HG03139 (cell line): ENCODE measurements at regions not wholly inside any gene's neighbourhood (a gene's known extent, or its start where the extent isn't known, plus 50 kb on each side); places are given as distances from the start of the nearest gene placed in this dataset.

ENCODE experiments used
- ATAC-seq: cut with Tn5 transposase; IDR thresholded peaks from one replicate; pipeline ENCODE4 v1.9.1; 2021; ENCODE audit not compliant: unreplicated experiment

- ATAC-seq, result no peak
Observed at GRCh38 chr4:84441758-84442377, 57.2 kb downstream of the NKX6-1 start.

- no peak for ATAC-seq
Observed at GRCh38 chr4:84439996-84440395, 59.1 kb downstream of the NKX6-1 start.

GRCh38 chr4:84436812-84437211, 62.3 kb downstream of the NKX6-1 start:
- ATAC-seq, result no peak

- no peak for ATAC-seq
Observed at GRCh38 chr4:84434344-84434743, 64.7 kb downstream of the NKX6-1 start.

- no peak for ATAC-seq
Observed at GRCh38 chr4:84433633-84434222, 65.4 kb downstream of the NKX6-1 start.

- ATAC-seq, result no peak
Observed at GRCh38 chr4:84432713-84433112, 66.4 kb downstream of the NKX6-1 start.

GRCh38 chr4:84420608-84421007, 78.5 kb downstream of the NKX6-1 start:
- ATAC-seq, result no peak

GRCh38 chr4:84419201-84419600, 79.9 kb downstream of the NKX6-1 start:
- no peak for ATAC-seq

- no peak for ATAC-seq
Observed at GRCh38 chr4:84417997-84418709, 80.9 kb downstream of the NKX6-1 start.

- no peak for ATAC-seq
Observed at GRCh38 chr4:84413976-84414375, 85.1 kb downstream of the NKX6-1 start.

- no peak for ATAC-seq
Observed at GRCh38 chr4:84413480-84413879, 85.6 kb downstream of the NKX6-1 start.

- ATAC-seq, result no peak
Observed at GRCh38 chr4:84412062-84412461, 87.0 kb downstream of the NKX6-1 start.

- no peak for ATAC-seq
Observed at GRCh38 chr4:84407554-84408407, 91.3 kb downstream of the NKX6-1 start.

GRCh38 chr4:84403656-84404055, 95.4 kb downstream of the NKX6-1 start:
- ATAC-seq, result no peak

GRCh38 chr4:84401701-84402306, 97.3 kb downstream of the NKX6-1 start:
- no peak for ATAC-seq

- no peak for ATAC-seq
Observed at GRCh38 chr4:84394386-84394785, 104.7 kb downstream of the NKX6-1 start.

GRCh38 chr4:84392951-84393590, 106.0 kb downstream of the NKX6-1 start:
- ATAC-seq, result no peak

GRCh38 chr4:84389406-84389805, 109.7 kb downstream of the NKX6-1 start:
- ATAC-seq, result no peak

GRCh38 chr4:84385203-84385602, 113.9 kb downstream of the NKX6-1 start:
- no peak for ATAC-seq

GRCh38 chr4:84384801-84385200, 114.3 kb downstream of the NKX6-1 start:
- no peak for ATAC-seq

- no peak for ATAC-seq
Observed at GRCh38 chr4:84381759-84382158, 117.3 kb downstream of the NKX6-1 start.
